Coronary artery (tissue), 2 donors: ENCODE measurements at regions not wholly inside any gene's neighbourhood (a gene's known extent, or its start where the extent isn't known, plus 50 kb on each side); places are given as distances from the start of the nearest gene placed in this dataset.

Experiments
- DNase-seq: peaks from one replicate; pipeline ENCODE4 v3.0.0-alpha.2; 2017; ENCODE audit warnings: low spot score
- H3K27ac ChIP-seq, 2 donors: fragments of 200-600 bp; sonication (generic); one replicate each; pipeline ENCODE4 v1.5.1; 2016 to 2019
- H3K4me3 ChIP-seq: fragments of 200-600 bp; sonication (generic); 2 replicates; pipeline ENCODE4 v1.5.1; 2016; ENCODE audit warnings: mild to moderate bottlenecking, moderate library complexity
- CTCF ChIP-seq: fragments of 200-600 bp; sonication (generic); IDR thresholded peaks from one replicate; pipeline ENCODE4 v1.5.1; 2019; ENCODE audit warnings: antibody characterized with exemption

- TF ChIP-seq CTCF, result no peak
- no peak overlapping the region for H3K27ac ChIP-seq
- no peak overlapping the region for H3K4me3 ChIP-seq
- DNase-seq, result no peak
Observed at GRCh38 chr9:94018628-94019027, 63.5 kb upstream of the BARX1 start.

- Histone ChIP-seq H3K4me3 (no peak overlapping the region), H3K27ac (no peak overlapping the region)
- TF ChIP-seq CTCF, result no peak
- no peak for DNase-seq
Observed at GRCh38 chr9:94017939-94018531, 62.9 kb upstream of the BARX1 start.

GRCh38 chr9:94016744-94017143 lies 61.6 kb upstream of the BARX1 start:
- no peak for TF ChIP-seq CTCF

GRCh38 chr9:94014920-94015319 lies 59.8 kb upstream of the BARX1 start:
- no peak overlapping the region for H3K4me3 ChIP-seq
- DNase-seq, result no peak
- TF ChIP-seq CTCF, result no peak
- no peak overlapping the region for H3K27ac ChIP-seq

More at GRCh38 chr9:94016744-94017143, 61.6 kb upstream of the BARX1 start:
- Histone ChIP-seq H3K4me3 (no peak overlapping the region), H3K27ac (no peak overlapping the region)
- DNase-seq, result no peak

- Histone ChIP-seq H3K27ac (no peak overlapping the region), H3K4me3 (no peak overlapping the region)
- TF ChIP-seq CTCF, result no peak
- DNase-seq, result no peak
Observed at GRCh38 chr9:94014066-94014654, 59.0 kb upstream of the BARX1 start.

GRCh38 chr9:94010980-94011533 lies 55.9 kb upstream of the BARX1 start:
- Histone ChIP-seq H3K27ac (no peak overlapping the region), H3K4me3 (no peak overlapping the region)
- no peak for DNase-seq
- no peak for TF ChIP-seq CTCF
